ENCODE measurements at regions not wholly inside any gene's neighbourhood (a gene's known extent, or its start where the extent isn't known, plus 50 kb on each side); places are given as distances from the start of the nearest gene placed in this dataset.

DNA sequence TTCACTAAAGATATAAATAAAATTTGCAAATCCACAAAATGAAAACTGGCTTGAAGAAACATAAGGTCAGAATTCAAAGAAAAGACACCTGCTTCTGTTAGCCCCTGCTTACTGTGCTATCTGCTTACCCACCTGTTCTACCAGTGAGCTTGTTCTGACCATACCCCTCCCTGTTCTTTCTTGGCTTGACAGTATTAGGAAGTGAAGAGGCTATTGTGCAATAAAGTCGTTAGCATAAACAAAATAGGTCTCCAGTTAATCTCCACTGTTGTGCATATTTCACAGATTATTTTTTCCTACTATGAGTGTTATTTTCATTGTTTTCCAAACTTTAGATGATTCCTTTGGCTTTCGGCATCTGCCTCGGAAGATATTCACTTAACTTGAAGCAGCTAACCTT, 322.1 kb downstream of the CCDC85A start:
- TF ChIP-seq, protein P1, sequence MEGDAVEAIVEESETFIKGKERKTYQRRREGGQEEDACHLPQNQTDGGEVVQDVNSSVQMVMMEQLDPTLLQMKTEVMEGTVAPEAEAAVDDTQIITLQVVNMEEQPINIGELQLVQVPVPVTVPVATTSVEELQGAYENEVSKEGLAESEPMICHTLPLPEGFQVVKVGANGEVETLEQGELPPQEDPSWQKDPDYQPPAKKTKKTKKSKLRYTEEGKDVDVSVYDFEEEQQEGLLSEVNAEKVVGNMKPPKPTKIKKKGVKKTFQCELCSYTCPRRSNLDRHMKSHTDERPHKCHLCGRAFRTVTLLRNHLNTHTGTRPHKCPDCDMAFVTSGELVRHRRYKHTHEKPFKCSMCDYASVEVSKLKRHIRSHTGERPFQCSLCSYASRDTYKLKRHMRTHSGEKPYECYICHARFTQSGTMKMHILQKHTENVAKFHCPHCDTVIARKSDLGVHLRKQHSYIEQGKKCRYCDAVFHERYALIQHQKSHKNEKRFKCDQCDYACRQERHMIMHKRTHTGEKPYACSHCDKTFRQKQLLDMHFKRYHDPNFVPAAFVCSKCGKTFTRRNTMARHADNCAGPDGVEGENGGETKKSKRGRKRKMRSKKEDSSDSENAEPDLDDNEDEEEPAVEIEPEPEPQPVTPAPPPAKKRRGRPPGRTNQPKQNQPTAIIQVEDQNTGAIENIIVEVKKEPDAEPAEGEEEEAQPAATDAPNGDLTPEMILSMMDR (IDR thresholded peaks at IDR 0.05; ENCODE audit: low read depth, low read length) = no peak
- DNase-seq (ENCODE audit: extremely low read depth, low read depth) = no peak

DNA sequence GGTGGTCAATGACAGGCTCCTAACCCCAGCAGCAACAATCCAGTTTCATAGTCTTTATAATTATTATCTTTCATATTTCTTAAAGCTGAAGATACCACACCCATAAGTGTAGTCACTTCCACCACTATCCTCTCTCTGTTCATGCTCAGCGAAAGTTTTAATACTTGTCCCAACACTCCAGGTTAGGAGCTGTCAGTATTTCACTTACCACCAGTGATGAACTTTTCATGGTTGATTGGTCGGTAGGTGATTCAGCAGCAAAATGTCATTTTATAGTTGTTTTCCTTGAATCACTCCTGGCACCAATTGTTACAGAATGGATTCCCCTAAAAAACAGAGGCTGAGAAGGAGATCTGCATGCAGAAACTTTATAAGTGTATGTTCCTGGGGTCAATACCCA, 324.9 kb downstream of the CCDC85A start:
- DNase-seq (ENCODE audit: extremely low read depth, low read depth) = no peak
- TF ChIP-seq, protein P1 (IDR thresholded peaks at IDR 0.05; ENCODE audit: low read depth, low read length) = no peak

DNA sequence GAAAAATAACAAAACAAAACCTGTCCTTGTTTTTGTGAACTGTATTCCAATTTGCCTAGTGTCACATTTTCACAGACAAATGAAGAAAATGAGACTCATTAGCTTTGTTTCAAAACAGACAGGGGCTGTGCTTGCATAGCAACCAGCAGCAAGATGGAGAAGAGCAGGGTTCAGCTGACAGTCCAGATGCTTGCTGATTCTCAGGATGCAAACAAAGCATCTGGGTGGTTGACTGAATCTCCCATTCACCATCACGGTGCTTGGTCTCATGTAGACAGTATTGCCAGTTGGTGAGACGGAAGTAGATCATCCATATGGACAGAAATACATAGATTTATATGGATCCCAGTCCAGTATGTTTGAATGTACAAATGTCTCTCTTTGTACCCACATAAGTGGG, 326.8 kb downstream of the CCDC85A start:
- TF ChIP-seq, protein P1 (IDR thresholded peaks at IDR 0.05; ENCODE audit: low read depth, low read length) = no peak
- no peak for DNase-seq (ENCODE audit: extremely low read depth, low read depth)

DNA sequence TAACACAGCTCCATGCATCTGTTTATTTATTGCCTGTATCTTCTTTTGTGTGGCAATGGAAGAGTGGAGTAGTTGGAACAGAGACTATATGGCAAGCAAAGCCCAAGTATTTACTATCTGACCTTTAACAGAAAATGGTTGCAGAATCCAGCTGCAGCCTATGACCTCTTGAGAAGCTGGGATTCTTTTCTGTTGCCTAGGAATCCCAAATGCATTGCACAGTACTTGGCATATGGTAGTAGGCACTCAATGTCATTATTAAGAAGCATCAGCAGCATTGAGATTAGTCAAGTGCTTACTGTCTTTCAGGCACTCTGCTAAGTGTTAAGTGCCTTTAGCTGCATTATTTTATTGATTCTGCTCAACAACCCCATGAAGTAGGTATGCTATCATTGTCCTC, 331.6 kb downstream of the CCDC85A start:
- DNase-seq (ENCODE audit: extremely low read depth, low read depth) = no peak
- TF ChIP-seq, protein P1 (IDR thresholded peaks at IDR 0.05; ENCODE audit: low read depth, low read length) = no peak

DNA sequence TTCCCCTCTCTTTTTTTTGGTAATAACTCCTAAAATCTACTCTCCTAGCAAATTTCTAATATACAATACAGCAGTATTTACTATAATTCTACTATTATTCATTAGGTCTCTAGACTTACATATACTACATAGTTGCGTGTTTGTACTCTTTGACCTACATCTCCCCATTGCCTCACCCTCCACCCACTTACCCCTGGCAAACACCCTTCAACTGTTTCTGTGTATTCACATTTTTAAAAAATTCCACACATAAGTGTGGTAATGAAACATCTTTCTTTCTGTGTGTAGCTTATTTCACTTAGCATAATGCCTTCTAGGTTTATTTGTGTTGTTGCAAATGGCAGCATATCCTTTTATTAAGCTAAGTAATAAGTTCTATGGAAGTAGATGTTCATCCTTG, 336.0 kb downstream of the CCDC85A start:
- TF ChIP-seq, protein P1 (IDR thresholded peaks at IDR 0.05; ENCODE audit: low read depth, low read length) = no peak
- DNase-seq (ENCODE audit: extremely low read depth, low read depth) = no peak

DNA sequence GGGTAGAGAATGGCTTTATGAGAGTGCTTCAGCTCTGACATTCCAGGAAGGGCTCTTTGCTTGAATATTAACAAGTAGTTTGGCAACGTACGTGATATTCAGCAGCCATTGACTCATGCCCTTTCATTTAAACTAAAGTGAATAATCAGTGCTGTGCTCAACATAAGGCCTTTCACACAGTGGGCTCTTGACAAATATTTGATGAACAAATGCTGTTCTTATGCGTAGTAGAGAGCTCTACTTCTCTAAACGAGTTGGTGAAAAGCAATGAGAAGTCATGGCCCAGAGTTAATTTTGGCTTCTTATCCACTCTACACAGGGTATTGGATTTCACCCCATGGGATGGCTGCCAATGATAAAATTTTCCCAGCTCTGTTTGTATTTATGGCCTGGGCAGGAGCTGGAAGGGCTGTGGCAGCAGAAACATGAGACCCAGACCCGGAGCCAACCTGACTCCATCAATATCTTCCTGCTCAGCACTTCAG, 338.9 kb downstream of the CCDC85A start:
- TF ChIP-seq, protein P1 (IDR thresholded peaks at IDR 0.05; ENCODE audit: low read depth, low read length) = no peak
- DNase-seq (ENCODE audit: extremely low read depth, low read depth) = peak; percentile 16

DNA sequence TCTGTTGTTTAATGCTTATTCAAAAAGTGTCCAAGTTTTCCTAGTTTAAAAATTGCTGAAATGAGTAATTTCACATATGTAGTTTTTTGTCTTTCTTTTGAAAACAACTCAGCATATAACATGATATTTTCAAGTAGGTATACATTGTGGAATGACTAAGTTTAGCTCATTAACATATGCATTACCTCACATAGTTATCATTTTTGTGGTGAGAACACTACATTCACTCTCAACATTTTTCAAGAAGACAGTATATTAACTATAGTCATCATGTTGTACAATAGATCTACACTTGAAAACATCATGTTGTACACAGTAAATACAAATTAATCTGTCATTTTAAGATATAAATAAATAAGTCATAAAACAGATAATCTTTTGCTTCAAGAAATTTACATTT, 340.0 kb downstream of the CCDC85A start:
- no peak for DNase-seq (ENCODE audit: extremely low read depth, low read depth)

More for the DNA sequence above, 340.0 kb downstream of the CCDC85A start:
- TF ChIP-seq, protein P1 (IDR thresholded peaks at IDR 0.05; ENCODE audit: low read depth, low read length) = no peak

Measured in AG09319 (cell line).